ENCODE measurements at regions not wholly inside any gene's neighbourhood (a gene's known extent, or its start where the extent isn't known, plus 50 kb on each side); places are given as distances from the start of the nearest gene placed in this dataset.

DNA sequence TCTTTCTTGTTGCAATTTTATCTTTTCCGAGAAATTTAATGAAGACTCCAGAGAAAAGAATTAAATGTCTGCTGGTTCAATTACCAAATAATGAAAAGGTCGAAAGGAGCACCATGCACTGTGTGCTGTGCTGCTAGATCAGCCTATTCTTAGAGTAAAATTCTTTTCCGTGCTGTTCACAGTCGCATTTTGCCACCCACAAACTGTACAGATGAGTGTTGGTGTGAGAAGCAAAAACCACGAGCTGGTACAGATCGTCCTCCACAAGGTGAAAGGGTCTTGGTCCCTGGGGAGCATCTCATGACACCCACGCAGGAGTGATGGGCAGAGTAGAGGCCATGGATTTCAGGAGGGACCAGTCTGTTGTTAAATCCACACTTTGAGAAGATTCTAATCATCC lies 143.8 kb upstream of the PUM3 start:
- DNase-seq (no peak), FAIRE-seq (no peak)
- H3K4me1 ChIP-seq (ENCODE audit: control insufficient read depth in 3 of 3, insufficient read depth in 2 of 3, low read depth in 1 of 3, low read length in 2 of 3): no peaks in the 10 kb centered on the region
- no peaks in the 10 kb centered on the region for H3K27me3 ChIP-seq (ENCODE audit: control insufficient read depth in 3 of 3, insufficient read depth in 3 of 3, low read length in 3 of 3)
- H3K4me3 ChIP-seq (ENCODE audit: low read depth in 1 of 3, low read length in 3 of 3): no peak overlapping the region
- no peaks in the 10 kb centered on the region for H3K9me3 ChIP-seq (ENCODE audit: control insufficient read depth in 2 of 2, insufficient read depth in 1 of 2, low read depth in 1 of 2, low read length in 1 of 2)
- no peaks in the 10 kb centered on the region for H3K36me3 ChIP-seq (ENCODE audit: control insufficient read depth in 3 of 3, insufficient read depth in 2 of 3, low read depth in 1 of 3, low read length in 3 of 3)
- H3K27ac ChIP-seq (ENCODE audit: low read depth in 1 of 3, low read length in 2 of 3): no peak overlapping the region
- WGBS, 3 donors: 65 to 79% (median 77%) methylated on average over 7 of the region's 7 CpGs

- DNase-seq (no peak), FAIRE-seq (no peak)
- Histone ChIP-seq H3K9me3 (ENCODE audit: control insufficient read depth in 2 of 2, insufficient read depth in 1 of 2, low read depth in 1 of 2, low read length in 1 of 2) (no peaks in the 10 kb centered on the region), H3K4me3 (ENCODE audit: low read depth in 1 of 3, low read length in 3 of 3) (no peak overlapping the region), H3K27me3 (ENCODE audit: control insufficient read depth in 3 of 3, insufficient read depth in 3 of 3, low read length in 3 of 3) (no peaks in the 10 kb centered on the region), H3K27ac (ENCODE audit: low read depth in 1 of 3, low read length in 2 of 3) (no peak overlapping the region), H3K4me1 (ENCODE audit: control insufficient read depth in 3 of 3, insufficient read depth in 2 of 3, low read depth in 1 of 3, low read length in 2 of 3) (no peaks in the 10 kb centered on the region), H3K36me3 (ENCODE audit: control insufficient read depth in 3 of 3, insufficient read depth in 2 of 3, low read depth in 1 of 3, low read length in 3 of 3) (no peaks in the 10 kb centered on the region)
- 92 to 93% (median 93%) methylated on average over 2 of the region's 2 CpGs for WGBS, 3 donors
Measured at GRCh38 chr9:2985343-2985742, 141.4 kb upstream of the PUM3 start.

- Histone ChIP-seq H3K9me3 (ENCODE audit: control insufficient read depth in 2 of 2, insufficient read depth in 1 of 2, low read depth in 1 of 2, low read length in 1 of 2) (no peaks in the 10 kb centered on the region), H3K4me1 (ENCODE audit: control insufficient read depth in 3 of 3, insufficient read depth in 2 of 3, low read depth in 1 of 3, low read length in 2 of 3) (no peaks in the 10 kb centered on the region), H3K27me3 (ENCODE audit: control insufficient read depth in 3 of 3, insufficient read depth in 3 of 3, low read length in 3 of 3) (no peaks in the 10 kb centered on the region), H3K27ac (ENCODE audit: low read depth in 1 of 3, low read length in 2 of 3) (no peak overlapping the region), H3K4me3 (ENCODE audit: low read depth in 1 of 3, low read length in 3 of 3) (no peak overlapping the region), H3K36me3 (ENCODE audit: control insufficient read depth in 3 of 3, insufficient read depth in 2 of 3, low read depth in 1 of 3, low read length in 3 of 3) (no peaks in the 10 kb centered on the region)
- FAIRE-seq (no peak), DNase-seq (no peak)
Measured at GRCh38 chr9:2984491-2984890, 140.6 kb upstream of the PUM3 start.

- no peaks in the 10 kb centered on the region for H3K9me3 ChIP-seq (ENCODE audit: control insufficient read depth in 2 of 2, insufficient read depth in 1 of 2, low read depth in 1 of 2, low read length in 1 of 2)
- DNase-seq (no peak), FAIRE-seq (no peak)
- no peak overlapping the region for H3K27ac ChIP-seq (ENCODE audit: low read depth in 1 of 3, low read length in 2 of 3)
- H3K27me3 ChIP-seq (ENCODE audit: control insufficient read depth in 3 of 3, insufficient read depth in 3 of 3, low read length in 3 of 3): no peaks in the 10 kb centered on the region
- no peak overlapping the region for H3K4me3 ChIP-seq (ENCODE audit: low read depth in 1 of 3, low read length in 3 of 3)
- H3K4me1 ChIP-seq (ENCODE audit: control insufficient read depth in 3 of 3, insufficient read depth in 2 of 3, low read depth in 1 of 3, low read length in 2 of 3): no peaks in the 10 kb centered on the region
- no peaks in the 10 kb centered on the region for H3K36me3 ChIP-seq (ENCODE audit: control insufficient read depth in 3 of 3, insufficient read depth in 2 of 3, low read depth in 1 of 3, low read length in 3 of 3)
- WGBS, 3 donors: 67 to 78% (median 69%) methylated on average over 8 of the region's 8 CpGs
Measured at GRCh38 chr9:2979957-2980610, 136.2 kb upstream of the PUM3 start.

DNA sequence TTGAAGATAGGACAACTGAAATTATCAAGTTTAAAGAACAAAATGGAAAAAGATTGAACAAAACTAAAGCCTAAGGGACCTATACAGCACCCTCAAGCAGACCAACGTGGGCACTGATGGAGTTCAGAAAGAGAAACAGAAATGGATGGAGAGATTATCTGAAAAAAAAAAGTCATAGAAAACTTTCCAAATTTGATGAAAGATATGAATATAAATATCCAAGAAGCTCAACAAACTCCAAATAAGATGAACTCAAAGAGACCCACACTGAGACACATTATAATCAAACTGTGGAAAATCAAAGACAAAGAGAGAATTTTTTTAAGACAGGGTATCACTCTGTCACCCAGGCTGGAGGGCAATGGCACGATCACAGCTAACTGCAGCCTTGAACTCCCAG lies 128.6 kb upstream of the PUM3 start:
- no peak for DNase-seq
- Histone ChIP-seq H3K4me1 (ENCODE audit: control insufficient read depth in 3 of 3, insufficient read depth in 2 of 3, low read depth in 1 of 3, low read length in 2 of 3) (no peaks in the 10 kb centered on the region), H3K9me3 (ENCODE audit: control insufficient read depth in 2 of 2, insufficient read depth in 1 of 2, low read depth in 1 of 2, low read length in 1 of 2) (peaks cover 0 to 3% of the 10 kb centered on the region in 2 donors), H3K36me3 (ENCODE audit: control insufficient read depth in 3 of 3, insufficient read depth in 2 of 3, low read depth in 1 of 3, low read length in 3 of 3) (no peaks in the 10 kb centered on the region), H3K27ac (ENCODE audit: low read depth in 1 of 3, low read length in 2 of 3) (no peak overlapping the region), H3K4me3 (ENCODE audit: low read depth in 1 of 3, low read length in 3 of 3) (no peak overlapping the region), H3K27me3 (ENCODE audit: control insufficient read depth in 3 of 3, insufficient read depth in 3 of 3, low read length in 3 of 3) (no peaks in the 10 kb centered on the region)
- 61 to 77% (median 65%) methylated on average over 2 of the region's 2 CpGs for WGBS, 3 donors
- FAIRE-seq: no peak

DNA sequence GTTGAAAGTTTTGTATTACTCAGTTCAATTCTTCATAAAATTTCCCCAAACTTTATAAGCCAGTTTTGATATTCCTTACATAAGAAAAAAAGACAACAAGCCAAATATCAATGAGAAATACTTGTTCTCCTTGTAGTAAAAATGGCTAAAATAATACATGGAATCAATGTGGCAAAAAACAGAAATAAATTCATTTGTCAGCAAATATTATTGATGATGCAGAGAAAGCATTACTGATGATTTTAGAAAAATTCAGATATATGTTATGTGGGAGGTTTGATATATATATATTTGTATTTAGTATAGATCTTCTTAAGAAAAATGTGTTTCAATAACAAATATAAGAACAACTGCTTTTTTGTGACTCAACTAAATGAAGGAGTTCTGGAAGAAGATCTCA lies 127.0 kb upstream of the PUM3 start:
- Histone ChIP-seq H3K9me3 (ENCODE audit: control insufficient read depth in 2 of 2, insufficient read depth in 1 of 2, low read depth in 1 of 2, low read length in 1 of 2) (peaks cover 0 to 3% of the 10 kb centered on the region in 2 donors), H3K27ac (ENCODE audit: low read depth in 1 of 3, low read length in 2 of 3) (no peak overlapping the region), H3K4me3 (ENCODE audit: low read depth in 1 of 3, low read length in 3 of 3) (no peak overlapping the region), H3K27me3 (ENCODE audit: control insufficient read depth in 3 of 3, insufficient read depth in 3 of 3, low read length in 3 of 3) (no peaks in the 10 kb centered on the region), H3K36me3 (ENCODE audit: control insufficient read depth in 3 of 3, insufficient read depth in 2 of 3, low read depth in 1 of 3, low read length in 3 of 3) (no peaks in the 10 kb centered on the region), H3K4me1 (ENCODE audit: control insufficient read depth in 3 of 3, insufficient read depth in 2 of 3, low read depth in 1 of 3, low read length in 2 of 3) (no peaks in the 10 kb centered on the region)
- no peak for FAIRE-seq
- no peak for DNase-seq

- H3K27ac ChIP-seq (ENCODE audit: low read depth in 1 of 3, low read length in 2 of 3): no peak overlapping the region
- H3K27me3 ChIP-seq (ENCODE audit: control insufficient read depth in 3 of 3, insufficient read depth in 3 of 3, low read length in 3 of 3): no peaks in the 10 kb centered on the region
- no peaks in the 10 kb centered on the region for H3K4me1 ChIP-seq (ENCODE audit: control insufficient read depth in 3 of 3, insufficient read depth in 2 of 3, low read depth in 1 of 3, low read length in 2 of 3)
- no peak for DNase-seq
- H3K9me3 ChIP-seq (ENCODE audit: control insufficient read depth in 2 of 2, insufficient read depth in 1 of 2, low read depth in 1 of 2, low read length in 1 of 2): peaks cover 0 to 3% of the 10 kb centered on the region in 2 donors
- H3K36me3 ChIP-seq (ENCODE audit: control insufficient read depth in 3 of 3, insufficient read depth in 2 of 3, low read depth in 1 of 3, low read length in 3 of 3): no peaks in the 10 kb centered on the region
- H3K4me3 ChIP-seq (ENCODE audit: low read depth in 1 of 3, low read length in 3 of 3): no peak overlapping the region
- FAIRE-seq: no peak
Measured at GRCh38 chr9:2967766-2968165, 123.9 kb upstream of the PUM3 start.

GRCh38 chr9:2966565-2967300 lies 122.8 kb upstream of the PUM3 start:
- 57 to 73% (median 64%) methylated on average over 10 of the region's 10 CpGs for WGBS, 3 donors
- DNase-seq: no peak
- peaks cover 0 to 3% of the 10 kb centered on the region in 2 donors for H3K9me3 ChIP-seq (ENCODE audit: control insufficient read depth in 2 of 2, insufficient read depth in 1 of 2, low read depth in 1 of 2, low read length in 1 of 2)
- no peak overlapping the region for H3K27ac ChIP-seq (ENCODE audit: low read depth in 1 of 3, low read length in 2 of 3)
- H3K4me1 ChIP-seq (ENCODE audit: control insufficient read depth in 3 of 3, insufficient read depth in 2 of 3, low read depth in 1 of 3, low read length in 2 of 3): no peaks in the 10 kb centered on the region
- no peak overlapping the region for H3K4me3 ChIP-seq (ENCODE audit: low read depth in 1 of 3, low read length in 3 of 3)
- H3K27me3 ChIP-seq (ENCODE audit: control insufficient read depth in 3 of 3, insufficient read depth in 3 of 3, low read length in 3 of 3): no peaks in the 10 kb centered on the region
- no peak for FAIRE-seq
- no peaks in the 10 kb centered on the region for H3K36me3 ChIP-seq (ENCODE audit: control insufficient read depth in 3 of 3, insufficient read depth in 2 of 3, low read depth in 1 of 3, low read length in 3 of 3)

DNA sequence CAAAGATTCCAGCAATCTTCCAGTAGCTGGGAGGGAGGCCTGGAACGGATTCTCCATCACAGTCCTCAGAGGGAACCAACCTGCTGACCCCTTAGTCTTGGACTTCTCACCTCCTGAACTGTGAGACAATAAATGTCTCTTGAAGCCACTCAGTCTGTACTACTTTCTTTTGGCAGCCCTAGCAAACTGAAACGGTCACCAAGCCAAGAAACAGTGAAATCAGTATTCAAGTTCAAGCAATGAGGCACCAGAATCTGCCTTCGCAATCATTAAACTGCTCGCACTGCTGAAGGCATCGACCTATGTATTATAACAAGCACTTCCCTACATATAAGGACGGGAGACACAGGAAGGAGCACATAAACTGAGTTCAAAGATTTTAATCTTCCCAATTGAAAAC lies 120.6 kb upstream of the PUM3 start:
- Histone ChIP-seq H3K4me1 (ENCODE audit: control insufficient read depth in 3 of 3, insufficient read depth in 2 of 3, low read depth in 1 of 3, low read length in 2 of 3) (no peaks in the 10 kb centered on the region), H3K27ac (ENCODE audit: low read depth in 1 of 3, low read length in 2 of 3) (no peak overlapping the region), H3K27me3 (ENCODE audit: control insufficient read depth in 3 of 3, insufficient read depth in 3 of 3, low read length in 3 of 3) (no peaks in the 10 kb centered on the region), H3K36me3 (ENCODE audit: control insufficient read depth in 3 of 3, insufficient read depth in 2 of 3, low read depth in 1 of 3, low read length in 3 of 3) (no peaks in the 10 kb centered on the region), H3K9me3 (ENCODE audit: control insufficient read depth in 2 of 2, insufficient read depth in 1 of 2, low read depth in 1 of 2, low read length in 1 of 2) (no peaks in the 10 kb centered on the region), H3K4me3 (ENCODE audit: low read depth in 1 of 3, low read length in 3 of 3) (no peak overlapping the region)
- 56 to 61% (median 57%) methylated on average over 6 of the region's 6 CpGs for WGBS, 3 donors
- no peak for FAIRE-seq
- DNase-seq: no peak

All from small intestine (tissue), 7 donors.